ENCODE measurements at regions not wholly inside any gene's neighbourhood (a gene's known extent, or its start where the extent isn't known, plus 50 kb on each side); places are given as distances from the start of the nearest gene placed in this dataset.
A peak's percentile ranks its signal among the peaks of the same experiment; 100 is the strongest.
"Not testable (repeated sequence)": the region's sequence is repeated elsewhere in the genome, so short reads cannot be mapped to it uniquely, and the experiment has no call there.

DNA sequence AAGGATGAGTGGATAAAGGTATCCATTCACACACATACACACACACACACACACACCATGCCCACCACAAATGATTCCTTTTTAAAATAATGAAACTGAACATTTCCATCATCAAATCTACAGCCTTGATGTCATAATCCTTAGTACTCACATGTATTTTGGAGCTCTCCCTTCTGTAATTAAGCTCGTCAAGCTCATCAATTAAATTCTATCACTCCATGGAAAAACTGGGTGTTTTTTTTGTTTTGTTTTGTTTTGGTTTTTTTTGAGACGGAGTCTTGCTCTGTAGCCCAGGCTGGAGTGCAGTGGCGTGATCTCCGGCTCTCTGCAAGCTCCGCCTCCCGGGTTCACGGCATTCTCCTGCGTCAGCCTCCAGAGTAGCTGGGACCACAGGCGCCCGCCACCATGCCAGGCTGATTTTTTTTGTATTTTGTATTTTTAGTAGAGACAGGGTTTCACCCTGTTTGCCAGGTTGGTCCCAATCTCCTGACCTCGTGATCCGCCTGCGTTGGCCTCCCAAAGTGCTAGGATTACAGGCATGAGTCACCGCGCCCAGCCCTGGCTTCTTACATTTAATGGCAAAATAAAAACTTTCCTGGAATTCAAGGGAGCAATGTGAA lies 78.6 kb upstream of the RGPD4 start:
- DNase-seq (ENCODE audit: low read depth): peak; percentile 53

DNA sequence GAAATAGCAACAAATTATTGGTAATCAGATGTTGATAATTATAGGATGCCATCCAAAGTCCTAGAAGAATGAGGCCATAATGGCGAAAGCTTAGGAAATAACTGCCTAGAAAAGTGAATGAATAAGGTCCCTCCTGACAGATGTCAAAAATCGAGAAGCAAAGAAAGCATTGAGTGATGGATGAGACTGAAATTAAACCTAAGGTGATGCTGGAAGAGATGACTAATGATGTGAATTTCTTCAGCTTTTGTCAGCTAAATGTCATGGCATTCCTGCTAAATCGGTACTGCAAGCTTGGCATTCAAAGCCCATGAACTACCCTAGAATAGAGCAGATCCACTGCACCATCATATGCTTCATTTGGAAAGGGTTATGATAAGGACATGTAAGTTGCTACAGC lies 74.8 kb upstream of the RGPD4 start:
- DNase-seq (ENCODE audit: low read depth): no peak

DNA sequence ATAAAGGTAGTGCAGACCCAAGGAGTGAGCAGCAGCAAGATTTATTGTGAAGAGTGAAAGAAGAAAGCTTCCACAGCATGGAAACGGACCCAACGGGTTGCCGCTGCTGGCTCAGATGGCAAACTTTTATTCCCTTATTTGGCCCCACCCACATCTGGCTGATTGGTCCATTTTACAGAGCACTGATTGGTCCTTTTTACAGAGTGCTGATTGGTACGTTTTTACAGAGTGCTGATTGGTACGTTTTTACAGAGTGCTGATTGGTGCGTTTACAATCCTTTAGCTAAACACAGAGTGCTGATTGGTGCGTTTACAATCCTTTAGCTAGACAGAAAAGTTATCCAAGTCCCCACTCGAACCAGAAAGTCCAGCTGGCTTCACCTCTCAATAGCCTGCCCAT lies 72.9 kb upstream of the RGPD4 start:
- DNase-seq (ENCODE audit: low read depth): not testable (repeated sequence)

DNA sequence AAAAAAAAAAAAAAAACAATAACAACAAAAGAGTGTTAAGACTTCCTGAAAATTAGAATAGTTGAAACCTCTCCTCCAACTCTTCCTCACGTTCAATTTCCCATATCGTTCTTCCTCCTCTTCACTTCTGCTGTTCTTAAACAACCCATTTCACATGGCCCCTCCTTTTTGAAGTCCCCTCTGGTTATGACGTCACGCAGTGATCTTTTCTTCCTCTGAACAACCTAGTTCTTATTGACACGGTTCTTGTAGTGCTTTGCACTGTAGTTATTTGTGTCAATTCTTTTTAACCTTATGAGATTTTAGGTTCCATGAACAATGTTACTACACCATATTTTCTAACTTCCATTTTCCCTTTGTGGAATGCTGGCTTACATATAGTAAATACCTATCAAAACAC lies 69.5 kb upstream of the RGPD4 start:
- DNase-seq (ENCODE audit: low read depth): no peak

DNA sequence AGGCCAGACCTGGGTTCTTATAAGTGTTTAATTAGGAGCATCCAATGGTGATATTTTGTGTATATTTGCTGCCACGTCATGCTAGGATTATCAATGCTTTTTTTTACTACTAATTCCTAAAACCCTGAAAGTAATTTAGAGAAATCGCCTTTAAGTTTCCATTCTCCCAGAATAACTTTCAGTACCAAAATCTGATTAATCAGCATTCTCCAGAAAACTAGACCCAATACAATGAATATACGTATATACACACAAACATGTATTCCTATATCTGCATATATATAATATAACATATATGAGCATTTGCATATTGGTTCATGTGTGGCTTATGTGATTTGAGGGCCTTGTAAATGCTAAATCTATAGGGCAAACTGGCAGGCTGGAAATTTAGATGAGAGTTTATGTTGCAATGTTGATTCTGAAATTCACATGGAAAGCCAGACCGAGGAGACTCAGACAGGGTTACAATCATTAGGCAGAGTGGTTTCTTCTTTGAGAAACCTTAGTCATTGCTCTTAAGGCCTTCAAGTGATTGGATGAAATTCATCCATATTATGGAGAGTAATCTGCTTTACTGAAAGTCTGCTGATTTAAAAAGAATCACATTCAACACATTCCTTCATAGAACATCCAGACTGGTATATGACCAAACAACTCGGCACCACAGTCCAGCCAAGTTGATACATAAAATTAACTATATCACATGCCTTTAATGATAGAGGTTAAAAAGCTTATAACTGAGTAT lies 65.9 kb upstream of the RGPD4 start:
- DNase-seq (ENCODE audit: low read depth): no peak

DNA sequence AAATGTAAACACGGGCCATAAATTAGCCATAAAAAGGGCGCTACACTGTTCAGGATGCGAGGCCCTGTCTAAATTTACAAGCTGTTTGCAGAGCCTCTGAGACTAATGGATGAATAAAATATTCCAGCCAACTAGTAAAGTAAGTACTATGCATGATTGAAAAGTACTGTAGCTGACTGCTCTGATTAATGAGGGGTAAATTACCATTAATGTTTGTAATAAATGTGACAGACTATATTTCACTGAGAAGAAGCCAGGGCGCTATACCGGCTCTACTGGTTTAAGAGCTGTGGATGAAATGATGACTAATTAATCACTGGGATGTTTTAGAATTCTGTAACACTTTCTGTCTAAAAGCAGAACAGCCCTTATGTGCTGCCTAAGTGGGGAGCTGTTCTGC lies 54.3 kb upstream of the RGPD4 start:
- DNase-seq (ENCODE audit: low read depth): no peak

DNA sequence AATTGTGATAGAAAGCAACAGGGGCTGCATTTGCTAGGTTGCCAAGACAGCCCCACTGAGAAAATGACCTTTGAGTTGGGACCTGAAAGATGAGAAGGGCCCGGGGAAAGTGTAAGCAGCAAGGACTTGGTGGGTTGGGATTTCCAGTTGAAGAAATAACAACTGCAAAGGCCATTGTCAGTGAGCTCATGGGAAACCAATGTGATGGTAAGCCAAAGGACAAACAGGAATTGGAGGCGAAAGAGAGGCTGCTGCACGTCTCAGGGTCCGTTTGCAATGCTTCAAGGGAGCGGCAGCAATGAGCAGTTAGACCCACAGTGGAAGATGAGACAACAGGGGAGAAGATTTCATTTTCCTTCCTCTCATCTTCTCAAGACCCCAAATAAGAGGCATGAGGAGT lies 51.5 kb upstream of the RGPD4 start:
- DNase-seq (ENCODE audit: low read depth): no peak

DNA sequence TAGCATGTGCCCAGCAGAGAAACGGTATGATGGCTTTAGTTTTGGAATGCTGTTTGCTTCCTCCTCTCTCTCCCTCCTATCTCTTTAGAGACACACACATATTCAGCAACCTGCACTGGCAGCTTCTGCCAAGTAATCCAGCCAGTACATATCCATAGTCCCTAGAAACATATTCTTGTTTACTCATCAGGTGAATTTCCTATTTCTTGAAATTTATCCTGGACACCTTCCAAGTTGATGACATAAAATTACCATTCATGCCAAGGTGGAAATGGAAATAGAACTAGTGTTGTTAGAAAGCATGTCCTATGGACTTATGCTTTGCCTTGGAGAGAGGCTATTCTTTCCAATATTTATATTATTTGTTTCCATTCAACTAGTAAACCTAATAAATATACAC lies 50.9 kb upstream of the RGPD4 start:
- no peak for DNase-seq (ENCODE audit: low read depth)

DNA sequence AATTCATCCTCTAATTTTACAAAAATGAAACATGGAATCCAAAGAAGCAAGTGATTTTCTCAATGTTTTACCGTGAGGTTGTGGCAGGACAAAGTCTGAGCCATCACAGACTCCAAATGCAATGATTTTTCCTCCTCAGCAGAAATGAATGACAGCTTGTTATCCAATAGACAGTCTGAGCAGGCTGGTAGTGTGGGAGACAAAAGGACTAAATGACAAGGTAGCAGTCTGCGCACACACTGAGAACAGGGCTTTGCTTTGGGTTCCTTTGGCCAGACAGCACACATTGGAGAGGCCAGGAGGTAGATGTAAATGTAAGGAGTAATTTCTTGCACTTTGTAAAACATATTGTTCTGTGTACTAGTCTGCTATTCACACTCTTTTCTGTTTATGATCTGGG lies 50.3 kb upstream of the RGPD4 start:
- DNase-seq (ENCODE audit: low read depth): no peak

Measured in HT1080 (cell line).